ENCODE measurements at regions not wholly inside any gene's neighbourhood (a gene's known extent, or its start where the extent isn't known, plus 50 kb on each side); places are given as distances from the start of the nearest gene placed in this dataset.
"Not testable (repeated sequence)": the region's sequence is repeated elsewhere in the genome, so short reads cannot be mapped to it uniquely, and the experiment has no call there.

GRCh38 chr9:126067031-126067734 lies 259.4 kb upstream of the MVB12B start:
- H3K36me3 ChIP-seq (ENCODE audit: control insufficient read depth, insufficient read depth, low read length), result no peaks in the 10 kb centered on the region
- H3K9me3 ChIP-seq (ENCODE audit: control insufficient read depth, low read depth, low read length), result no peaks in the 10 kb centered on the region
- H3K27ac ChIP-seq (ENCODE audit: low read length), result no peak overlapping the region
- no peak for DNase-seq
- WGBS (ENCODE audit: insufficient coverage, low lambda C conversion rate), result no CpG with 5 or more reads among the region's 4 CpGs
- H3K27me3 ChIP-seq (ENCODE audit: control insufficient read depth, insufficient read depth, low read length), result peaks cover 16% of the 10 kb centered on the region
- H3K4me1 ChIP-seq (ENCODE audit: control insufficient read depth, insufficient read depth, low read length), result no peaks in the 10 kb centered on the region
- no peak overlapping the region for H3K4me3 ChIP-seq (ENCODE audit: low read length)

- no peak for DNase-seq
- no peaks in the 10 kb centered on the region for H3K4me1 ChIP-seq (ENCODE audit: control insufficient read depth, insufficient read depth, low read length)
- no peak overlapping the region for H3K4me3 ChIP-seq (ENCODE audit: low read length)
- no peak overlapping the region for H3K27ac ChIP-seq (ENCODE audit: low read length)
- H3K9me3 ChIP-seq (ENCODE audit: control insufficient read depth, low read depth, low read length), result no peaks in the 10 kb centered on the region
- no CpG with 5 or more reads among the region's 17 CpGs for WGBS (ENCODE audit: insufficient coverage, low lambda C conversion rate)
- peaks cover 16% of the 10 kb centered on the region for H3K27me3 ChIP-seq (ENCODE audit: control insufficient read depth, insufficient read depth, low read length)
- no peaks in the 10 kb centered on the region for H3K36me3 ChIP-seq (ENCODE audit: control insufficient read depth, insufficient read depth, low read length)
Measured at GRCh38 chr9:126068534-126069230, 257.9 kb upstream of the MVB12B start.

GRCh38 chr9:126069400-126069955 lies 257.2 kb upstream of the MVB12B start:
- Histone ChIP-seq H3K36me3 (ENCODE audit: control insufficient read depth, insufficient read depth, low read length) (no peaks in the 10 kb centered on the region), H3K27ac (ENCODE audit: low read length) (no peak overlapping the region), H3K27me3 (ENCODE audit: control insufficient read depth, insufficient read depth, low read length) (peaks cover 19% of the 10 kb centered on the region), H3K9me3 (ENCODE audit: control insufficient read depth, low read depth, low read length) (no peaks in the 10 kb centered on the region), H3K4me1 (ENCODE audit: control insufficient read depth, insufficient read depth, low read length) (no peaks in the 10 kb centered on the region), H3K4me3 (ENCODE audit: low read length) (no peak overlapping the region)
- 100% methylated on average over 1 of the region's 9 CpGs for WGBS (ENCODE audit: insufficient coverage, low lambda C conversion rate)
- no peak for DNase-seq

GRCh38 chr9:126070058-126070655 lies 256.5 kb upstream of the MVB12B start:
- H3K9me3 ChIP-seq (ENCODE audit: control insufficient read depth, low read depth, low read length), result no peaks in the 10 kb centered on the region
- no peak for DNase-seq
- H3K4me1 ChIP-seq (ENCODE audit: control insufficient read depth, insufficient read depth, low read length), result no peaks in the 10 kb centered on the region
- no peaks in the 10 kb centered on the region for H3K36me3 ChIP-seq (ENCODE audit: control insufficient read depth, insufficient read depth, low read length)
- H3K4me3 ChIP-seq (ENCODE audit: low read length), result no peak overlapping the region
- no peak overlapping the region for H3K27ac ChIP-seq (ENCODE audit: low read length)
- no CpG with 5 or more reads among the region's 15 CpGs for WGBS (ENCODE audit: insufficient coverage, low lambda C conversion rate)
- H3K27me3 ChIP-seq (ENCODE audit: control insufficient read depth, insufficient read depth, low read length), result peaks cover 19% of the 10 kb centered on the region

GRCh38 chr9:126071076-126071750 lies 255.4 kb upstream of the MVB12B start:
- Histone ChIP-seq H3K36me3 (ENCODE audit: control insufficient read depth, insufficient read depth, low read length) (no peaks in the 10 kb centered on the region), H3K27ac (ENCODE audit: low read length) (no peak overlapping the region), H3K27me3 (ENCODE audit: control insufficient read depth, insufficient read depth, low read length) (peaks cover 14% of the 10 kb centered on the region), H3K4me3 (ENCODE audit: low read length) (no peak overlapping the region), H3K9me3 (ENCODE audit: control insufficient read depth, low read depth, low read length) (no peaks in the 10 kb centered on the region), H3K4me1 (ENCODE audit: control insufficient read depth, insufficient read depth, low read length) (no peaks in the 10 kb centered on the region)
- 80% methylated on average over 1 of the region's 13 CpGs for WGBS (ENCODE audit: insufficient coverage, low lambda C conversion rate)
- DNase-seq, result no peak

- not testable (repeated sequence) for H3K9me3 ChIP-seq (ENCODE audit: control insufficient read depth, low read depth, low read length); DNase-seq; H3K4me3 ChIP-seq (ENCODE audit: low read length); H3K27me3 ChIP-seq (ENCODE audit: control insufficient read depth, insufficient read depth, low read length); H3K36me3 ChIP-seq (ENCODE audit: control insufficient read depth, insufficient read depth, low read length); H3K27ac ChIP-seq (ENCODE audit: low read length); H3K4me1 ChIP-seq (ENCODE audit: control insufficient read depth, insufficient read depth, low read length)
- no CpG with 5 or more reads among the region's 12 CpGs for WGBS (ENCODE audit: insufficient coverage, low lambda C conversion rate)
Measured at GRCh38 chr9:126077656-126078055, 249.0 kb upstream of the MVB12B start.

- H3K4me3 ChIP-seq (ENCODE audit: low read length), result no peak overlapping the region
- H3K4me1 ChIP-seq (ENCODE audit: control insufficient read depth, insufficient read depth, low read length), result no peaks in the 10 kb centered on the region
- no peaks in the 10 kb centered on the region for H3K27me3 ChIP-seq (ENCODE audit: control insufficient read depth, insufficient read depth, low read length)
- no peaks in the 10 kb centered on the region for H3K36me3 ChIP-seq (ENCODE audit: control insufficient read depth, insufficient read depth, low read length)
- WGBS (ENCODE audit: insufficient coverage, low lambda C conversion rate), result no CpG with 5 or more reads among the region's 2 CpGs
- DNase-seq, result no peak
- no peak overlapping the region for H3K27ac ChIP-seq (ENCODE audit: low read length)
- no peaks in the 10 kb centered on the region for H3K9me3 ChIP-seq (ENCODE audit: control insufficient read depth, low read depth, low read length)
Measured at GRCh38 chr9:126080641-126081040, 246.0 kb upstream of the MVB12B start.

GRCh38 chr9:126081746-126082145 lies 244.9 kb upstream of the MVB12B start:
- no peaks in the 10 kb centered on the region for H3K9me3 ChIP-seq (ENCODE audit: control insufficient read depth, low read depth, low read length)
- no CpG with 5 or more reads among the region's 4 CpGs for WGBS (ENCODE audit: insufficient coverage, low lambda C conversion rate)
- no peaks in the 10 kb centered on the region for H3K27me3 ChIP-seq (ENCODE audit: control insufficient read depth, insufficient read depth, low read length)
- H3K27ac ChIP-seq (ENCODE audit: low read length), result no peak overlapping the region
- no peak for DNase-seq
- no peaks in the 10 kb centered on the region for H3K36me3 ChIP-seq (ENCODE audit: control insufficient read depth, insufficient read depth, low read length)
- no peak overlapping the region for H3K4me3 ChIP-seq (ENCODE audit: low read length)
- H3K4me1 ChIP-seq (ENCODE audit: control insufficient read depth, insufficient read depth, low read length), result no peaks in the 10 kb centered on the region

- Histone ChIP-seq H3K27ac (ENCODE audit: low read length) (no peak overlapping the region), H3K4me3 (ENCODE audit: low read length) (no peak overlapping the region), H3K9me3 (ENCODE audit: control insufficient read depth, low read depth, low read length) (no peaks in the 10 kb centered on the region), H3K36me3 (ENCODE audit: control insufficient read depth, insufficient read depth, low read length) (no peaks in the 10 kb centered on the region), H3K27me3 (ENCODE audit: control insufficient read depth, insufficient read depth, low read length) (no peaks in the 10 kb centered on the region), H3K4me1 (ENCODE audit: control insufficient read depth, insufficient read depth, low read length) (no peaks in the 10 kb centered on the region)
- WGBS (ENCODE audit: insufficient coverage, low lambda C conversion rate), result no CpG with 5 or more reads among the region's 4 CpGs
- no peak for DNase-seq
Measured at GRCh38 chr9:126084008-126084407, 242.6 kb upstream of the MVB12B start.

- Histone ChIP-seq H3K4me3 (ENCODE audit: low read length) (no peak overlapping the region), H3K27ac (ENCODE audit: low read length) (no peak overlapping the region), H3K9me3 (ENCODE audit: control insufficient read depth, low read depth, low read length) (no peaks in the 10 kb centered on the region), H3K4me1 (ENCODE audit: control insufficient read depth, insufficient read depth, low read length) (no peaks in the 10 kb centered on the region), H3K27me3 (ENCODE audit: control insufficient read depth, insufficient read depth, low read length) (no peaks in the 10 kb centered on the region), H3K36me3 (ENCODE audit: control insufficient read depth, insufficient read depth, low read length) (no peaks in the 10 kb centered on the region)
- no peak for DNase-seq
- no CpG with 5 or more reads among the region's 8 CpGs for WGBS (ENCODE audit: insufficient coverage, low lambda C conversion rate)
Measured at GRCh38 chr9:126084696-126085095, 241.9 kb upstream of the MVB12B start.
